ENCODE measurements at regions not wholly inside any gene's neighbourhood (a gene's known extent, or its start where the extent isn't known, plus 50 kb on each side); places are given as distances from the start of the nearest gene placed in this dataset.
"Not testable (repeated sequence)": the region's sequence is repeated elsewhere in the genome, so short reads cannot be mapped to it uniquely, and the experiment has no call there.

GRCh38 chr15:20354884-20355223 lies 186.7 kb downstream of the GOLGA6L6 start:
- TF ChIP-seq, protein P1, sequence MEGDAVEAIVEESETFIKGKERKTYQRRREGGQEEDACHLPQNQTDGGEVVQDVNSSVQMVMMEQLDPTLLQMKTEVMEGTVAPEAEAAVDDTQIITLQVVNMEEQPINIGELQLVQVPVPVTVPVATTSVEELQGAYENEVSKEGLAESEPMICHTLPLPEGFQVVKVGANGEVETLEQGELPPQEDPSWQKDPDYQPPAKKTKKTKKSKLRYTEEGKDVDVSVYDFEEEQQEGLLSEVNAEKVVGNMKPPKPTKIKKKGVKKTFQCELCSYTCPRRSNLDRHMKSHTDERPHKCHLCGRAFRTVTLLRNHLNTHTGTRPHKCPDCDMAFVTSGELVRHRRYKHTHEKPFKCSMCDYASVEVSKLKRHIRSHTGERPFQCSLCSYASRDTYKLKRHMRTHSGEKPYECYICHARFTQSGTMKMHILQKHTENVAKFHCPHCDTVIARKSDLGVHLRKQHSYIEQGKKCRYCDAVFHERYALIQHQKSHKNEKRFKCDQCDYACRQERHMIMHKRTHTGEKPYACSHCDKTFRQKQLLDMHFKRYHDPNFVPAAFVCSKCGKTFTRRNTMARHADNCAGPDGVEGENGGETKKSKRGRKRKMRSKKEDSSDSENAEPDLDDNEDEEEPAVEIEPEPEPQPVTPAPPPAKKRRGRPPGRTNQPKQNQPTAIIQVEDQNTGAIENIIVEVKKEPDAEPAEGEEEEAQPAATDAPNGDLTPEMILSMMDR (IDR thresholded peaks at IDR 0.05; ENCODE audit: low read depth, low read length): not testable (repeated sequence)
- TF ChIP-seq MAX (IDR thresholded peaks at IDR 0.05; ENCODE audit: low read depth, low read length); POLR2A (IDR thresholded peaks at IDR 0.05; ENCODE audit: extremely low read depth, insufficient read length): not testable (repeated sequence)

Measured in NB4 (cell line).